HG02981 (cell line): ENCODE measurements at regions not wholly inside any gene's neighbourhood (a gene's known extent, or its start where the extent isn't known, plus 50 kb on each side); places are given as distances from the start of the nearest gene placed in this dataset.
A peak's percentile ranks its signal among the peaks of the same experiment; 100 is the strongest.

Experiments used
- ATAC-seq: cut with Tn5 transposase; IDR thresholded peaks from one replicate; pipeline ENCODE4 v1.9.1; 2021; ENCODE audit warnings: mild to moderate bottlenecking, moderate library complexity; ENCODE audit not compliant: unreplicated experiment

DNA sequence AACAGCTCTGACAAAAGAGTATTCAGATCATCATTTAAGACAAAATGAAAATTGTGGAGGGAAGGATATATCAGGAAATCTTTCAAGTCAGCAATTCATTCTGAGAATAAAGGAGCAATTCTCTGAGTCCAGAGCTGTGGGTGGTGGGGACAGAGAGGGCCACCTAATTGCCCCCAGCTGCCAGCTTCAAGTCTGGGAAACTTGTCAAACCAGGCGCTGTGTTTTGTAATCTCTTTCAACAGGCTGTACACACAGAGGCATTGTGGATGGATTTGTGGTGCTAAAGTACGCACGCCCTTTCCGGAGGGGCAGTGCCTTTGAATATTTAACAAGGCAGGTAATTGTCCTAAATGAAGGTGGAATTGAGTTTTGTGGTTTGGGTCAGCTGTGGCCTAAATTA lies 591.1 kb upstream of the BOD1L1 start:
- no peak for ATAC-seq

GRCh38 chr4:14221176-14221575 lies 593.7 kb upstream of the BOD1L1 start:
- ATAC-seq: no peak

DNA sequence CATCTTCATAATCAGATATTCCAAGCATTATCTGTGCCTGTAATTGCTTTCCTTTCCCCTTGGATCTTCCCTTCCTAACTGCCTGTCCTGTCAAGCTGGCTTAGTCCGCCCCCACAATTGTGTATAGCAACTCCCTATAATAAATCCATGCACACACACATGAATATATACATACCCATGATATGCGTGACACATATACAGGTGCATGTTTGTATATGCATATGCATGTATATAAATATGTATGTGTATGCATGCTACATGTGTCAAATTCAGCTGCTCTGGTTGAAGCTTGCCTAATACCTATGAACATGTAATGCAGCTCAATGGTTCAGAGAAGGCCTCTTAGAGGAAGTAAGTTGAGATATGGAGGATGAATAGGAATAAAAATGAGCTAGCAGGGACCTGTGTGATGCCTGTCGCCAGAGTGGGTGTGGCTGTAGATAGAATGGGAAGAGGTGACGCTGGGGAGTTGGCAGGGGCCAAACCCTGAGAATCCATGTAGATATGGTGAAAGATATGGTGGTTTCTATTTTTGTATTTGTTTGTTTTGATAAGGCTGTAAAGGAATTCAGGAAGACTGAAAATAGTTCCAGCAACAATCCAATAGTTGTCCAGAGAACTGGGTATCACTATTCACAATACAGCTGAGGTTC lies 595.0 kb upstream of the BOD1L1 start:
- ATAC-seq: no peak

- no peak for ATAC-seq
Observed at GRCh38 chr4:14223461-14223860, 595.9 kb upstream of the BOD1L1 start.

DNA sequence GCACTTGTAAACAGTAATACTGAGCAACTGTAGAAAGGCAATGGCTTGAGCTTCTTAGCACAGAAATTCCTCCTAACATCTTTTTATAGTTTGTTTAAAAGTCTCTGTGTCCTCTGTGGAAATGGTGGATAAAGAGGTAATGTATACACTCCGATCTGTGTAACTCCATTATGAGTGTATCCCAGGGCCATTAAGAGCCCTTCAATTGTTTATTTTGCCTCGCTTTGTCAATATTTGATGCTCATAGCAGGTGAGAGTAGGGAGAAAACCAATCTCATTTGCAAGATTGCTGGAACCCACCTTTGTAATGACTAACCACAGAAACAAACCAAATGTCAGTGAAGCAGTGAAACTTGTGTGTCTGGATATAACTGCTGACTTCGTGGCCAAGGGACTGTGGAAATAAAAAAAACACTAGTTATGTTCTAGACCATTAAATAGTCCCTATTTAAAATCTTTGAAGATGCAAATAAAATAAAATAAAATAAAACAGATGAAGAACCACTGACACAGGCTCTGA lies 598.2 kb upstream of the BOD1L1 start:
- no peak for ATAC-seq

DNA sequence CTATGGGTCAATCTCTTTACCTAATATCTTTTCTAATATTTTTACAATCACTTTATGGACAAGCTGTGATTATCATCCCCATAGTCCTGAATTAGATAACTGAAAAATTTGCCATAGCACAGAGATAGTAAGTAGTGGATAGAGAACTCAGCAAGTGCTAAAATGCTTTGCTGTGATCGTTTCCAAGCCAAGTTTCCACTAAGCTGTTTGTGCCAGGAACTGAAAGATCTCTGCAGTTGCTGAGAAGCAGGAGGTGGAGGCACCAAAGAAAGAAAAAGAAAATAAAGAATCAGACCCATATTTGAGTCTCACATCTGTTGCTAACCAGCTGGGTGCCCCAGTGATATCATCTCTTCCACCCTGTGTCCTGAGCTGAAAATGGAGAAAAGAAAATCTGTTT lies 605.6 kb upstream of the BOD1L1 start:
- no peak for ATAC-seq

GRCh38 chr4:14234307-14234706 lies 606.8 kb upstream of the BOD1L1 start:
- no peak for ATAC-seq

DNA sequence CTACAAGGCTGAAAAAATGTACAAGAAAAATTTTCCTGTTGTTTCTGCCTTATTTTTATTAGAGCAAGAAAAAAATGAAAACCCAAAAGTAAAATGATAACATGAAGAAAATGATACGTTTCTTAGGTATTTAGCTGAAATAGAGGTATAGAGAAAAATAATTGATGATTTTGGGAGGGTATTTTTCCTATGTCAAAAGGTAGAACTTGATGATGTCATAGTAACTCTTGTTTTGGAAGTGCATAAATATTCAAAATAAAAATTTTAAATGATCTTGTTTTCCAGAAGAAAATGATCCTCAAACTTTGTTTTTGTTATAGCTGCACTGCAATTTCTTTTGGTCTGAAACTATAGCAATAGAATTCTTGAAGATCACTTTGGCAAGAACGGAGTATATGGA lies 608.8 kb upstream of the BOD1L1 start:
- no peak for ATAC-seq

GRCh38 chr4:14237911-14238310 lies 610.4 kb upstream of the BOD1L1 start:
- ATAC-seq: no peak

DNA sequence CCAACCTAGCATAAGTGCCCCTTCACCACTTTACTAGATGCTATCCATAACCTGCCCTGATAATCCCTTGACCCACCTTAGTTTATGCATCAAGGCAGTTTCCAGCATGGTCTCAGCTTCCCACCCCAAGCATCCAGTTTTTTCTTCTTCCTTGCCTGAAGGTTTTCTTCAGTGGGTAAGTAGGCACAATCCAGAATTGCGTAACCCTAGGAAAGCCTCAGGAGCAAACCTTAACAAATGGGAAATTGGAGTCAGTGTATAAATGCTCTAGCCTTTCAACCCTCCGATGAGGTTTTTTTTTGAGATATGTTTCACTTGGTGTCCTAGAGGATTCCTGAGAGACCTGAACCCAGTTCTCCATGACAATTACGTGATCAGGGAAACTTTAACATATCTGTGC lies 614.0 kb upstream of the BOD1L1 start:
- no peak for ATAC-seq

DNA sequence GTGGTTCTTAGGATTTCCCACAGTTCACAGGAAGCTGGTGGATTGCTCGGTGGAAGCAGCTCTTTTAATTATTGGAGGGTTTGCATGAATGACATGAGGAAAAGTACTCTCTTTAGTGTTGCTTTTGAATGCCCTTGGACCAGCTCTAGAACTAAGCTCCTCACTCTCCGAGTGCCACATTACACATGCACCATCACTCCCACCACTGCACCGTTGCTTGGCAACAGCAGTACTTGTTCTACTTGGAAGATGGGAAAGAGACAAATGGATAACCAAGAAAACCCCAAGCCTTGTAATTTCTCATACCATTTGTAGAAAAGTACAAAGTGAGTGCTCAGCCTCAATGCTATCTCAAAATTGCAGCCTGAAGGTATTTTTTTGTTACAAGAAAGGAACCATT lies 620.2 kb upstream of the BOD1L1 start:
- ATAC-seq: no peak

- no peak for ATAC-seq
Observed at GRCh38 chr4:14249226-14249625, 621.7 kb upstream of the BOD1L1 start.

DNA sequence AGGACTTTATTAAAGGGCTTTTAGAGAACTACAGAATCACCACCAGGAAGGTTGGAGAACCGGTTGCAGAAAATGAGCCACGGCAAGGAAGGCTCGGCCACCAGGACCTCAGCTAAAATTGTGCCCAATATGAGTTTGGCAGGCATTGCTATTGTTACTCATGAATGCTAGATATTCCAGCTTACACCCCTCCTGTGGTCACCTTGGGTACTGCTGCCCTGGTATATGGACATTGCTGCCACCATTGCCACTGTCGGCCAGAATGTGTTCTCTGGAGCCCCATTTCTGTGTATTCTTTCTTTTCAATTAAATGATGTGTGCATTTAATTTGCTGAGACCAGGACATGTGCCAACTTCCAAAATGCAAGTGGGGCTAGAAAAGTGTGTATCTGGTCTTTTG lies 626.7 kb upstream of the BOD1L1 start:
- peak; percentile 85 for ATAC-seq

DNA sequence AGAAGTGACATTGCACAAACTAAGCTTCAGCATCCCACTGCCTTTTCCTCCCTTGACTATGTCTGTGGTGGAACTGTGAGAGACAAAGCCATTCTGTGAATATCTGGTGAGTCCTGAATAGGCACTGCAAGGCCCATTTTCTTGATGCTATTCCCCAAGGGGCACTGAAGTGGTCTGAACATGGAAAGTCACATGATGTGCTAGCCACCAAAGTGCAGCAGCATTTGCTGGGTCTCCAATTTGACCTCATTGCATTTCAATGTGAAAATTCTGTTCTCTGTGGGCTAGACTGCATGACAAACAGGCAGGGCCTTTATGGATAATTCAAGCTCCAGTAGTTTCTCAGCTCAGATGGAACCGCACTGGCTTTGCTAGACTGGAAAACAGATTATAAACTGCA lies 627.4 kb upstream of the BOD1L1 start:
- no peak for ATAC-seq

- no peak for ATAC-seq
Observed at GRCh38 chr4:14257903-14258302, 630.4 kb upstream of the BOD1L1 start.

DNA sequence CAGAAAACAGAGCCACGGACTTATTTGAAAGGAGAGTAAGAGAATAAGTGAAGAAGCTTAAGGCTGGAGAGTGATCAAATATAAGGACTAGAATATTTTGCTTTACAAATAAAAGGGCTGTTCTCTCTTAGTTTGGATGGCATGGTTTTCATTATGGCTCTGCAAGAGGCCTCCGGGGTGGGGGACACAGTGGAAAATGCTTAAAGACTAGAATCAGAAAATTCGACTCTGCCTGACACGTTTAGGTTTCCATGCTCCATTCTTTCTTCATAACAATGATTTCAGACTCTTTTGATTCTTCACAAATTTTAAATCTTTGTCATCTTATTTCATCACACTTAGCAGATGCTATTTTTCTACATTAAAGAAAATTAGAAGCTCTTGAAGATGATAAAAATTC lies 632.4 kb upstream of the BOD1L1 start:
- no peak for ATAC-seq

GRCh38 chr4:14260591-14260990 lies 633.1 kb upstream of the BOD1L1 start:
- ATAC-seq: no peak

- no peak for ATAC-seq
Observed at GRCh38 chr4:14262221-14262620, 634.7 kb upstream of the BOD1L1 start.

DNA sequence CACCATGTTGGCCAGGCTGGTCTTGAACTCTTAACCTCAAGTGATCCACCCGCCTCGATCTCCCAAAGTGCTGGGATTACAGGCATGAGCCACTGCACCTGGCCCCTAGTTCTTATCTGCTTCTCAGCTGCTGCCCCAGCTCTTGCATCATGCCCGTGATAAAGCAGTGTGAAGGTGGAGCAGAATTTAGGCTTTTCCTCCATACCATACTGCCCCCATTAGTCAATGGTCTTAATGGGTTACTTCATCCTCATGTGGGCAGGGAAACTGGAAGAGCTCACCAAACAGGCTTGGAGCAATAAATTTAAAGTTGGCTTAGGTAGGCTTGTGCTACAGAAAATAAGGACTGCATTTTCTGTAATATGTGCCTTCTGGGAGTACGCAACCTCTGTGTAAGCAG lies 636.9 kb upstream of the BOD1L1 start:
- ATAC-seq: no peak

DNA sequence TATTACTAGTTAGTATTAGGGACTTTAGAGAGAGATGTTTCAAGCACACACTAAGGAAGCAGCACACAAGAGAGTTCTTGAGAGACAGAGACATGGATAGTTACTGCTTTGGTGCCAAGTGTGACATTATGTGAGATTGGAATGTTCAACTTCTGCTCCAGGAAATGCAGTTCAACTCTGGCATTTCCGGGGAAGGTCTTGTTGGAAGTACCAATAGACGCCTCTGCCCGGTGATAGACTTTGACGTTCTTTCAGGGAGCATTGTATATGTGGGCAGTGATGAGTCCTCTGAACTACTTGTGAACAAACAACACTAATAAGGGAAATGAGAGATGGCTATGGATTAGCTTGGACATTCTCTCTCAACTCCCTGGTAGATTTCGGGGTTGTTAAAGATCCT lies 638.1 kb upstream of the BOD1L1 start:
- no peak for ATAC-seq

DNA sequence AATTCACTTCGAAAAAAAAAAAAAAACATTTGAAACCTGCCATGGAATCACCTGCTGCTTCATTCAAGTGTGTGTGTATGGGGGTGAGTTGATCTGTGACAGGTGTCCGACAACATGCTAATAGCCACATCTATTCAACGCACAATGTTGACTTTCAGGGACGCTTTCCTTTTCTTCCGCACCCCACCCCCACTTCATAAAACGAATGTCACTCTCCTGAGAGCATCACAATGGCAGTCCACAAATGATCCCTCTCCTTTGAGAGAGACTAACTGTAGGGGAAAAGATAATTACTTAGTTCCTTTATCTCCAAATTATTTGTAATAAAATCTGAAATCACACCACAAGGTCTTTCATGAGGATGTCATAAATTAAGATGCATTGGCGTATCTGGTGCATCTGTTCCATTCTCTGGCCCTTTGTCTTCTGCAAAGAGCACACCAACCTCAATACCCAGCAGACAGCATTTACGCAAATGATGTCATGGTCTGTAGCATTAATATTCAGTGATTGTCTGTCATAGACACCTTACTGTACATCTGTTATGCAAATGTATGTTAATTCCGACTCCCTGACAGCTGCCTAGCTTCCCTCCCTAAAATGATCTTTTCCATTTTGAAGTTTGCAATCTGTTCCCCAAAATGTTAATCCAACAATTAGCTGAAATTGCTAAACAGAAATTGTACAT lies 640.0 kb upstream of the BOD1L1 start:
- ATAC-seq: no peak

GRCh38 chr4:14269824-14270223 lies 642.3 kb upstream of the BOD1L1 start:
- ATAC-seq: no peak

DNA sequence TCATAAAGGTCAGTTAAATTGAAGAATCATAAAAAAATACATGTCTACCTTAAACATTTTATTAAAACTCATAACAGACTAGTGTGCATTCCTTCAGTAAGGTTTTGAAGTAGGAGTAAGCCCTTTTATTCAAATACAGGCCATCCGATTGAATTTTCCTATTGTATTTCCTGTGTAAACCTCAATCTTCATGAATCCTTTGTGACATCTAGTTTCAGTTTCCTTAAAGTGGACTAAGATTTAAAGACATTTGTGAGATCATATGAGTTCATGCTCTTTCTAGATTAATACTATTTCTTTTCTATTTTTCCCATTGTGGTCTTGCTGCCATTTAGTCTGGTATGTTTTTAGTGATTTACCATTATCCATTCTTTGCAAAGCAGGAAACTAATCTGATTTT lies 644.7 kb upstream of the BOD1L1 start:
- ATAC-seq: no peak
